ENCODE measurements at regions not wholly inside any gene's neighbourhood (a gene's known extent, or its start where the extent isn't known, plus 50 kb on each side); places are given as distances from the start of the nearest gene placed in this dataset.

DNA sequence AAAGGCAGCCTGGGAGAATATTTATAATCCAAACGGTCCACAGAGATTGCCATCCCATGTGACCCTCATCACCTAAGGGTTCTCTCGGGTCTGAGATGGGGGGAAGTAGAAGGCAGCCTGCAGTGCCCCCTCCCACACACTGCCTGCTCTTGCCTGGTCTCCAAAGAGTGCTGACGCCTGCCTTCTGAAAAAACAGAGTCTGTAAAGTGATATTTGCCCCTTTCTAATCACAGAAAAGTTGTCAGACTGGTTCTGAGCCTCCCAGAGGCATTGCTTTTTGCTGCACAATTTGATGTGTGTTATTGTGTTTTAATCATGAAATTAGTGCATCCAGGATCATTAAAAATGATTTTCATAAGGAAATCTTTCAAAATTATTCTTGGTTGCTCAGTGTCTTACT is 59.2 kb downstream of the TMEM30B start:
- TF ChIP-seq, protein P1, sequence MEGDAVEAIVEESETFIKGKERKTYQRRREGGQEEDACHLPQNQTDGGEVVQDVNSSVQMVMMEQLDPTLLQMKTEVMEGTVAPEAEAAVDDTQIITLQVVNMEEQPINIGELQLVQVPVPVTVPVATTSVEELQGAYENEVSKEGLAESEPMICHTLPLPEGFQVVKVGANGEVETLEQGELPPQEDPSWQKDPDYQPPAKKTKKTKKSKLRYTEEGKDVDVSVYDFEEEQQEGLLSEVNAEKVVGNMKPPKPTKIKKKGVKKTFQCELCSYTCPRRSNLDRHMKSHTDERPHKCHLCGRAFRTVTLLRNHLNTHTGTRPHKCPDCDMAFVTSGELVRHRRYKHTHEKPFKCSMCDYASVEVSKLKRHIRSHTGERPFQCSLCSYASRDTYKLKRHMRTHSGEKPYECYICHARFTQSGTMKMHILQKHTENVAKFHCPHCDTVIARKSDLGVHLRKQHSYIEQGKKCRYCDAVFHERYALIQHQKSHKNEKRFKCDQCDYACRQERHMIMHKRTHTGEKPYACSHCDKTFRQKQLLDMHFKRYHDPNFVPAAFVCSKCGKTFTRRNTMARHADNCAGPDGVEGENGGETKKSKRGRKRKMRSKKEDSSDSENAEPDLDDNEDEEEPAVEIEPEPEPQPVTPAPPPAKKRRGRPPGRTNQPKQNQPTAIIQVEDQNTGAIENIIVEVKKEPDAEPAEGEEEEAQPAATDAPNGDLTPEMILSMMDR (conservative IDR thresholded peaks at IDR 0.05) = no peak
- no peak for TF ChIP-seq EZH2 (IDR thresholded peaks at IDR 0.05; ENCODE audit: low read depth)
